Loucy (cell line): ENCODE measurements at regions not wholly inside any gene's neighbourhood (a gene's known extent, or its start where the extent isn't known, plus 50 kb on each side); places are given as distances from the start of the nearest gene placed in this dataset.

ENCODE experiments used
- CTCF ChIP-seq: fragments of 200-600 bp; sonication (generic); conservative IDR thresholded peaks from 2 replicates; pipeline ENCODE4 v1.5.1; 2014; ENCODE audit warnings: mild to moderate bottlenecking, antibody characterized with exemption, low read length
- EZH2phosphoT487 ChIP-seq: fragments of 200-600 bp; IDR thresholded peaks from 2 replicates; pipeline ENCODE4 v1.6.1; 2018; ENCODE audit warnings: antibody characterized with exemption, mild to moderate bottlenecking, moderate library complexity, borderline replicate concordance

GRCh38 chr7:106501605-106502580 is 159.1 kb downstream of the CCDC71L start:
- TF ChIP-seq CTCF, result no peak
- TF ChIP-seq EZH2phosphoT487, result no peak
